GM19193 (cell line): ENCODE measurements at regions not wholly inside any gene's neighbourhood (a gene's known extent, or its start where the extent isn't known, plus 50 kb on each side); places are given as distances from the start of the nearest gene placed in this dataset.

Source experiments
- POLR2A ChIP-seq: IDR thresholded peaks from 4 replicates; pipeline ENCODE4 v1.6.1; 2011; ENCODE audit not compliant: insufficient read depth, insufficient read length; ENCODE audit errors: extremely low read depth

DNA sequence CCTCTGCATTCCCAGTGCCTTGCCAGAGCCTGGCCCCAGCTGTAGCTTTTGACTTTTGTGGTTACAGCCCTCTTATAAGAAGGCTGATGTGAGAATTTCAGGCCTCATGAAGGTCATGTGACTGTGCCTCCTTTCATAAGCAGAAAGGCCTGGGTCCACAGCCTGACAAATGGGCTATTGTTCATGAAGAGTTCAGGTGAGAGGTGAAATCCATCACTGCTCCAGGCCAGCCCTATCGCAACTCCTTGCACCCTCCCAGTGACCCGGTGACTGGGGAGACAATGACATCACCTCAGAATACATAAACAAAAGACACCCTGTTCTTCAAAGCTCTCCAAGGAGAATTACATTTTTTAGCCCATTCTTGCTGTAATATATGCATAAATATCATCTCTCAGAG, 321.5 kb downstream of the PCNX1 start:
- TF ChIP-seq POLR2A: no peak

DNA sequence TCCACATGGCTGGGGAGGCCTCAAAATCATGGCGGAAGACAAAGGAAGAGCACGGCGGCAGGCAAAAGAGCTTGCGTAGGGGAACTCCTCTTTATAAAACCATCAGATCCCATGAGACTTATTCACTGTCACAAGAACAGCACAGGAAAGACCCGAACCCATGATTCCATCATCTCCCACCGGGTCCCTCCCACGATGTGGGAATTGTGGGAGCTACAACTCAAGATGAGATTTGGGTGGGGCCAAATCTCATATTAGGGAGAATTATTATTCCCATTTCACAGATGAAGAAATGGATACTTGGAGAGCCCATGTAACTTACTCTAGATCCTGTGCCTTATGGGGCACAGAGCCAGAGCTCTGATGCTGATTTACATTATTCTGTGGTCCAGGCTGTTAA, 322.6 kb downstream of the PCNX1 start:
- no peak for TF ChIP-seq POLR2A

DNA sequence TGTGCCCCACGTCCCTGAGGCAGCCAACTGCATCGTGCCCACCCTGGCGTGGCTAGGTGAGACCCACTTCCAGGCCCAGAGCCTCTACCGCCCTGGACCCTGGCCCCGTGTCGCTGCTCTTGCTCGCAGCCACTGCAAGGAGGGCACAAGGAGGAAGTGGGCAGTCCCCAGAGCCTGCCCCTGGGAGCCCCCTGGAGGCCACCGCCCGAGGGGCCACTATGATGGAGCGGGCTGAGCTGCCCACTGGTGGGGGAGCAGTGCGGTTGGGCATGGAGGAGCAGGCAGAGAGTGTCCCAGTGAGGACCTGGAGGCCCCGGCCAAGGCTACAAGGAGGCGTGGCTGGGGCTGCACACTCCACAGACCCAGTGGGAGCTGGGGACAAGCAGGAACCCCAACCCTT, 323.6 kb downstream of the PCNX1 start:
- no peak for TF ChIP-seq POLR2A

DNA sequence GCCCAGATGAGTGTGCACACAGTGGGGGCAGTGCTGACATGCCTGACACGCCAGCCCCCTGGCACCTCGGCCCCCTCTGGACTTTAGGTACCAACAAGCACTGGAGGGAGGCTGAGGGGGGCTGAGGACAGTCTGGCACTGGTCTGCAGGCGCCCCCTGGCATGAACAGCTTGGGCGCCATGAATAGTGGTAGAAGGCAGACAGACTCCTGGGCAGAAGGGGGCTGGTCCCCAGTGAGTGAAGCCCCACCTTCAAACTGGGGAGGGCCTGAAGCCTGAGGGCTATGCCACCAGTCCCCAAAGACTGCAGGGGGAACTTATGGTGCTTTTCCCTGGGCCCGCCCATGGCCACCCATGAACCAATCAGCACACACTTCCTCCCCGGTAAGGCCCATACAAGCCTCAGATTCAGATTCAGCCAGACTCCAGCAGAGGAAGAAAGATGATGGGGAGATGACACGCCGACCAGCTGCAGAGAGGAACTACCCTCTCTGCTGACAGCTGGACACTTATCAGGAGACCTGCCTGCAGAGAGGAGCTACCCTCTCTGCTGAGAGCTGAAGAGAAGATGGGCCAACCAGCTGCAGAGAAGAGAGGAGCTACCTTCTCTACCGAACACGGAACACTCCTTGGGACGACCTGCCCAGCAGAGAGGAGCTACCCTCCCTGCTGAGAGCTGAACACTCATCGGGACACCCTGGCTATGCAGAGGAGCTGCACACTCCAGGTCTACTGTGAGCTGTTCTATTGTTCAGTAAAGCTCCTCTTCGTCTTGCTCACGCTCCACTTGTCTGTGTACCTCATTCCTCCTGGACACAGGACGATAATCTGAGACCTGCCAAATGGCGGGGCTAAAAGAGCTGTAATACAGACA, 324.5 kb downstream of the PCNX1 start:
- TF ChIP-seq POLR2A: no peak

DNA sequence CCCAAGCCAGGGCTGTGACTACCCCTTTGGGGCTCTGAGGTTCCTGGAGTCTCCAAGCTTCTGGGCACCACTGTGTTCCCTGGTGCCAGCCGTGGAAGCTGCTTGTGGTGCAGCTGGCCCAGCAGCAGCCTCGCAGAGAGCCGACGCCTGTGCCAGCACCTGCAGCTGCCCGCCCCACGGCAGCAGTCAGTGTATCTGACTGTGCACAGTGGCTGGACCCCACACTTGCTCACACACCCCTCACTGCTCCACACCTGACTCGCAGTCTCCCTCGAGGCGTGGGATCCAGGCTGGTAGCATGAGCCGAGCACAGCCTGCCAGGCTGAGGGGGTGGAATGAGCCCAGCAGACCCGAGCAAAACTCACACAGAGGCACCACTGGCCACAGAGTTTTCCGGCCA, 325.2 kb downstream of the PCNX1 start:
- TF ChIP-seq POLR2A: no peak

DNA sequence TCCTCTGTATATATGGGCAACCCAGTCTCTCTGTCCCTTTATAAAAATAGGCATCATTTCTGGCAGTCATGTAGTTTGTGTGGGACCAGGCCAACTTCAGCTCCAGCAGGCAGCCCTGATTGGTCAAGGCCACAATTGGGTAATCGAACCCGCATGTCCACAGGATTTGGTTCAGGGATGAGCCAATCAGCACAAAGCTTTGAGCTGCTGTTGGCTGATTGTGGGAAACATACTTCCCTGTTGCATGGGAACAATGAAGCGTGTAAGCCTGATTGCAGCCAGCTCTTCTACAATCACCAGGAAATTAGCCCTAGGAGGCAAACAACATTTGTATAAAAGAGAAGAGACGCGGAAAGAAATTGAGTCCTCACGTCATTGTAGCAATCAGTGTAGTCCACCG, 328.6 kb downstream of the PCNX1 start:
- TF ChIP-seq POLR2A: no peak

DNA sequence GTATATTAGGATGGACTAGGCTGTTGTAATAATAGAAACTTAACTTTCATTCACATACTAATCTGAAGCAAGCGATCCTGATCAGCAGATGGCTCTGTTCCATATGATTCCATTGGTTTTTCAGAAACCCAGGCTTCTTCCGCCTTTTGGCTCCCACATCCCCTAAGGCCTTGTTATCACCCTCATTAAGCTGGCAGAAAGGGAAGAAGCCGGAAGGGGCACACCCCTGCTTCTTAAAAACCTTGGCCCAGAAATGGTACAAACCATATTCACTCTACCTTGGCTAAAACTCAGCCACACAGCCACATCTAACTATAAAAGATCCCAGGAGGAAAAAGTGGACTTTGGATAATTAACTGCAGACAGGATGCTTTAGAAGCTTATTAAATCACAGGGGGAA, 329.2 kb downstream of the PCNX1 start:
- TF ChIP-seq POLR2A: no peak

DNA sequence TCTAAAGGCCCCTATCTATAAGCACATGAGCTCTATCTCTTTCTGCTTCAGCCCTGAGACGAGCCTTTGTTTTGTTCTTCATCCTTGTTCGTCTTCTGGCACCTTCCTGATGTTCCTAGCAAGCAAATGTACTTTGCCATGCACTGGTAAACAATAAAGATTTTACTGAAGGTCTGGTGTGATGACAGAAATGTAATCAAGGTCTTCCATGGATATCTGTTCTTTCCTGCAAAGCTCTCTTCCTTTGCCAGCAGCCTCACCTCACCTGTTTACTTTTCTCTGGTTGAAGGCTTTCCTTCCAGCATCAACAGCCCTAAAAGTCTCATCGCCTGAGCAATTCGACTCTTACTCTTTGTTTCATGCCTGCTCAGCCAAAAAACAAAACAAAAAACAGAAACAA, 330.3 kb downstream of the PCNX1 start:
- no peak for TF ChIP-seq POLR2A

DNA sequence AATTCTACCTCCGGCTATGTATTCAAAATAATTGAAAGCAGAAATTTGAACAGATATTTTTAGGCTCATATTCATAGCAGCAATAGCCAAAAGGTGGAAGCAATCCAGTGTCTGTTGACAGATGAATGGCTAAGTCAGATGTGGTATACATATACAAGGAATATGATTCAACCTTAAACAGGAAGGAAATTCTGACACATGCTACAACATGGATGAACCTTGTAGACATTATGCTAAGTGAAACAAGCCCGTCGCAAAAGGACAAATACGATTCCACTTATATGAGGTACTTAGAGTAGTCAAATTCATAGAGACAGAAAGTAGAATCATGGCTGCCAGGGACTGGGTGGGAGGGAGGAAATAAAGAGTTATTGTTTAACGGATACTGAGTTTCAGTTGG, 331.6 kb downstream of the PCNX1 start:
- TF ChIP-seq POLR2A: no peak

DNA sequence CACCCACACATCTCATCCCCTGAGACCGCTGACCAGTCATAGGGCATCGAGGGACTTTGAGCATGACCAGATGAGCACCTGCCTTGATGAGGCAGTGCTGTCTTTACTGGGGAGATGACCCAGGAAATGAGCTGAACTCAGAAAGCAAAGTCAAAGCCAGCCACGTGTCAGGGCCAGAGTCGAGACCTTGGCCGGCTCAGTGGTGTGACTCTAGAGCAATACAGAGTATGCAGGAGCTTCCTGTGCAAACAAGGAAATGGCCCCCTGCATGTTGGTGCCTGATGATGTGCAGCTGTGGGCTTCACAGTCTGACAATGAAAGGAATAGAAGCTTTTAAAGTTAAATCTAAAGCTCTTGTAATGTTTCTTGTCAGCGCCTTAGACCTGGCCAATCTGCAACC, 332.9 kb downstream of the PCNX1 start:
- no peak for TF ChIP-seq POLR2A

DNA sequence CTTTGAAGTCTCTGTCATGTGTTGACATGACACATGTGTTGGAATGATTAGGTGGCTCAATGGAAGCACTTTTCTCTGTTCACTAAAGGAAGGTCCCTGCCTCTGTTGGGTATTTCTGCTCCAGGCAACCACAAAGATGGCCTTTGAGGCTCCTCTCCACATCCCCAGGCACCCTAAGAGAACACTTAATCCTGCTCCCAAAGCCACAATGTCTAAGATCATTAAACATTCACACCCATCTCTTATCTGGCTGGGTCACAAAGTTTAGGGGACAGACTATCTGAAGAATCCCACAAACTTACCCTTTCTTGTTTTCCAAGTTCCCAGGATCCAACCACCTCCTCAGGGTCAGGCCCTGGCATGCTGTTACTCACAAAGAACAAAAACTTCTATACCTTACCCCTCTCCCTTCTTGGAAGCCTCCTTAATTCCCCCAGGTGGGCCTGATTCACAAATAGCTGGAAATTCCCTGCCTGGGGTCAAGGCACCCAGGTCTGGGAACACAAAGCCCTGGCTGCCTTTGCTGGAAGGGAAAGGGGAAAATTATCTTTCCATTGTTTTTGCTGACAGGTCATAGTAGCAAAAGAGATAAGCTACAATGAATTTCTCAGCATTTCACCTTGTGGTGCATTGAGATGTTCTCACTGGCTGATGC, 333.7 kb downstream of the PCNX1 start:
- no peak for TF ChIP-seq POLR2A

DNA sequence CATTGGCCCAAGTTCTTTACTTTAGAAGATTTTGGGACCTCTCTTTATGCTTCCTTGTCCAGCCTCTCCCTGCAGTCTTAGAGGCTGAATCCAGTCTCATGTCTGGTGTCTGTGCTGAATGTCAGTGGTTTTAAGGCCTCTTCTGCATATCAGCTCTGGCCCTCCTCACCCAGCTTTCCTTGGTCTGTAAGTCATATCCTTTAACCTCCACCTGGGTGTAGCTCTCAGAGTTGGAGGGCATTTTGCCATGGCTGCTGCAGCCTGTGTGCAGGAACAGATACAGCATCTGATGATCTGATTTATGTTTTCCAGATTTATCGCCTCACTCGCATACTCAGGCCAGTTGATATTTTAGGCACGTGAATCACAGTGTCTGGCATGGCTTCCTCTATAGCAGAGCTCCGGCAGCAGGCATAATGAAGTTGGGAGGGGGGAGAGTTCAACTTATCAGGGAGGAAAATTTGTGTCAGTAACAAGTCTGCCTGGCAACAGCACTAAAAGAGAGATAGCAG, 335.0 kb downstream of the PCNX1 start:
- no peak for TF ChIP-seq POLR2A

DNA sequence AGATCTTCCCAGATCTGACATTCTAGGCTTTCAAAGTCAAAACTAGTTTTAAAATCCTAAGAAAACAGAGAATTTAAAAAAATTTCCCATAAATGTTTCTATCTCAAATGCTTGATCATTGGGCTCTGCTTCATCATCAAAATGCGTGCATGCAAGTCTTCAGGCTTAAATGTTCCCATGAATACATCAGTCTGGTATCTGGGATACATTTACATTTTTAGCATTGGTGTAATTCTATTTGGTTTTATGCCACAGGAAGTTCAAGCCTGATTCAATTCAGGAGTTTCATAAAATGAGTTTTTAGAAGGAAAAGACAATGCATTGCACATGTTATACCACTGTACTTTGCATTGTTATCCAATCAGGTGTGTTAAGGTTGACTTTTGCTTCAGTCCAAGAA, 336.4 kb downstream of the PCNX1 start:
- no peak for TF ChIP-seq POLR2A

DNA sequence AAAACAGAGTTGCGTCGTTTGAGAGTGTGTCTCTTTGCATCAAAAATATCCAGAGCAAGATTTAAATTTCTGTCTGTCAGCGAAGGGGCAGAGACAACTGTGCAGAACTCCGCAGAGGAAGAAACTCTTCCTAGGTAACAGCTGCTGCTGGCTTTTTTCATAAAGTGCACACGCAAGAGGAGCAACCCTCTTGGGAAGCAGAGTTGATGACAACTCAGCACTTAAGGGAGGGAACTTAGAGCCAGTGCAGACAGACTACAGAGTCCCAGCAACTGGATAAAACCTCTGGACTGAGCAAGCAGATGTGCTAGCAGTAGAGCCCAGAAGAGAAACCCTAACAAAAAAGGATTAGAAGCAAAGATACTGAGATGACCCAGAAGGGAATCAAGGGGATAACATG, 337.1 kb downstream of the PCNX1 start:
- no peak for TF ChIP-seq POLR2A

DNA sequence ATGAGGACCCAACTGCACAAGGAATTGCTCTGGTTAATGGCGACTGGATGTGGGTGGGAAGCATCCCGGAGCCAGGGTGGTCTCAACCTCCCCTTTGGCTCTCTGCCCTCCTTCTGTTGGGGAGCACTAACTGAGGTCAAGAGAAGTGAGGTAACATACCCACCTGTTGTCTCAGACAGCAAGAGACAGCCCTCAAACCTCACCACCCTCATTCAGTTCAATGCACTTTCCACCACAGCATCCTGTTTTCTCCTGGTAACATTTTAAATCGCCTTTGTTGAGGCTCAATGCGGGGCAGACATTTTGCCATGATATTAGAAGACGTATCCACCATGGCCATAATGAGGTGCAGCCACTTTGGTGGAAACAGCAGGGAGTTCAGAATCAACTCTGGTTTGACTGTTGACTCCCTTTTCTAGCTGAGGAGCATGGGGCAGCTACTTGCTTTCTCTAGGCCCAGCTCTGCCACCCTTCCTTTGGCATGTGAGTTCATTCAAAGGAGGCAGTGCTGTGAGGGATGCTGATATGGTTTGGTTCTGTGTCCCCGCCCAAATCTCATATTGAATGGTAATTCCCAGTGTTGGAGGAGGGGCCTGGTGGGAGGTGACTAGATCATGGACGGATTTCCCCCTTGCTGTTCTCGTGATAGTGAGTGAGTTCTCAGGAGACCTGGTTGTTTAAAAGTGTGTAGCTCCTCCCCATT, 338.6 kb downstream of the PCNX1 start:
- no peak for TF ChIP-seq POLR2A
